Smooth muscle cell (in vitro differentiated cells): ENCODE measurements at regions not wholly inside any gene's neighbourhood (a gene's known extent, or its start where the extent isn't known, plus 50 kb on each side); places are given as distances from the start of the nearest gene placed in this dataset.

ENCODE experiments used
- DNase-seq: peaks from one replicate; lab custom pipeline; 2025; ENCODE audit not compliant: unreplicated experiment; lab: John Stamatoyannopoulos, UW
- H2AFZ ChIP-seq: fragments of 200-600 bp; sonication (generic); 2 replicates; pipeline ENCODE4 v1.6.0; 2016; ENCODE audit warnings: antibody characterized with exemption, low read depth, mild to moderate bottlenecking
- H3F3A ChIP-seq: fragments of 200-600 bp; sonication (generic); 2 replicates; pipeline ENCODE4 v1.6.0; 2017; ENCODE audit warnings: antibody characterized with exemption, low read depth
- H3K27ac ChIP-seq: fragments of 200-600 bp; sonication (generic); 2 replicates; pipeline ENCODE4 v1.5.1; 2016; ENCODE audit warnings: low read depth, mild to moderate bottlenecking
- H3K27me3 ChIP-seq: fragments of 200-600 bp; sonication (generic); 2 replicates; pipeline ENCODE4 v1.6.1; 2016; ENCODE audit warnings: low read depth, mild to moderate bottlenecking
- H3K36me3 ChIP-seq: fragments of 200-600 bp; sonication (generic); 2 replicates; pipeline ENCODE4 v1.5.1; 2016; ENCODE audit warnings: low read depth
- H3K4me1 ChIP-seq: fragments of 200-600 bp; sonication (generic); 2 replicates; pipeline ENCODE4 v1.5.1; 2016; ENCODE audit warnings: low read depth
- H3K4me2 ChIP-seq: fragments of 200-600 bp; sonication (generic); 2 replicates; pipeline ENCODE4 v1.6.0; 2016; ENCODE audit warnings: mild to moderate bottlenecking
- H3K4me3 ChIP-seq: fragments of 200-600 bp; sonication (generic); 2 replicates; pipeline ENCODE4 v1.5.1; 2016; ENCODE audit warnings: mild to moderate bottlenecking
- H3K79me2 ChIP-seq: fragments of 200-600 bp; sonication (generic); 2 replicates; pipeline ENCODE4 v1.6.0; 2016; ENCODE audit warnings: low read depth, mild to moderate bottlenecking
- H3K9ac ChIP-seq: fragments of 200-600 bp; sonication (generic); 2 replicates; pipeline ENCODE4 v1.6.0; 2016; ENCODE audit warnings: low read depth
- H3K9me3 ChIP-seq: fragments of 200-600 bp; sonication (generic); replicated peaks from 2 replicates; pipeline ENCODE4 v1.5.1; 2016; ENCODE audit warnings: low read depth
- H4K20me1 ChIP-seq: fragments of 200-600 bp; sonication (generic); 2 replicates; pipeline ENCODE4 v1.6.0; 2016; ENCODE audit warnings: low read depth
- WGBS: methylation state at CpG from one replicate; pipeline ENCODE4 v1.1.7; 2016; ENCODE audit warnings: low lambda C conversion rate; 5-methylcytosine and 5-hydroxymethylcytosine counted together
- TF ChIP-seq, protein P1 (sequence below): fragments of 200-600 bp; sonication (generic); IDR thresholded peaks from 2 replicates; pipeline ENCODE4 v1.5.1; 2017; ENCODE audit warnings: borderline replicate concordance, mild to moderate bottlenecking, antibody characterized with exemption; ENCODE audit not compliant: insufficient read depth, poor library complexity, severe bottlenecking

GRCh38 chr15:92290359-92290992, 103.2 kb upstream of the ST8SIA2 start:
- H3K9me3 ChIP-seq, result no peaks in the 10 kb centered on the region

GRCh38 chr15:92291900-92292299, 101.8 kb upstream of the ST8SIA2 start:
- Histone ChIP-seq H3K4me3 (no peak overlapping the region), H3F3A (no peaks in the 10 kb centered on the region), H2AFZ (no peak overlapping the region), H3K27ac (no peak overlapping the region), H3K27me3 (peaks cover 19% of the 10 kb centered on the region), H3K79me2 (no peaks in the 10 kb centered on the region), H3K4me1 (no peaks in the 10 kb centered on the region), H3K9ac (no peak overlapping the region), H3K4me2 (no peak overlapping the region), H4K20me1 (no peaks in the 10 kb centered on the region), H3K9me3 (no peaks in the 10 kb centered on the region), H3K36me3 (no peaks in the 10 kb centered on the region)
- WGBS, result 92% methylated on average over 4 of the region's 4 CpGs
- no peak for DNase-seq
- TF ChIP-seq, protein P1, sequence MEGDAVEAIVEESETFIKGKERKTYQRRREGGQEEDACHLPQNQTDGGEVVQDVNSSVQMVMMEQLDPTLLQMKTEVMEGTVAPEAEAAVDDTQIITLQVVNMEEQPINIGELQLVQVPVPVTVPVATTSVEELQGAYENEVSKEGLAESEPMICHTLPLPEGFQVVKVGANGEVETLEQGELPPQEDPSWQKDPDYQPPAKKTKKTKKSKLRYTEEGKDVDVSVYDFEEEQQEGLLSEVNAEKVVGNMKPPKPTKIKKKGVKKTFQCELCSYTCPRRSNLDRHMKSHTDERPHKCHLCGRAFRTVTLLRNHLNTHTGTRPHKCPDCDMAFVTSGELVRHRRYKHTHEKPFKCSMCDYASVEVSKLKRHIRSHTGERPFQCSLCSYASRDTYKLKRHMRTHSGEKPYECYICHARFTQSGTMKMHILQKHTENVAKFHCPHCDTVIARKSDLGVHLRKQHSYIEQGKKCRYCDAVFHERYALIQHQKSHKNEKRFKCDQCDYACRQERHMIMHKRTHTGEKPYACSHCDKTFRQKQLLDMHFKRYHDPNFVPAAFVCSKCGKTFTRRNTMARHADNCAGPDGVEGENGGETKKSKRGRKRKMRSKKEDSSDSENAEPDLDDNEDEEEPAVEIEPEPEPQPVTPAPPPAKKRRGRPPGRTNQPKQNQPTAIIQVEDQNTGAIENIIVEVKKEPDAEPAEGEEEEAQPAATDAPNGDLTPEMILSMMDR, result no peak

More at GRCh38 chr15:92290359-92290992, 103.2 kb upstream of the ST8SIA2 start:
- H3K36me3 ChIP-seq, result no peaks in the 10 kb centered on the region
- no peaks in the 10 kb centered on the region for H3K4me1 ChIP-seq
- no peak overlapping the region for H2AFZ ChIP-seq
- no peak overlapping the region for H3K9ac ChIP-seq
- H3K4me3 ChIP-seq, result no peak overlapping the region
- H4K20me1 ChIP-seq, result no peaks in the 10 kb centered on the region
- H3K4me2 ChIP-seq, result no peak overlapping the region
- no peaks in the 10 kb centered on the region for H3F3A ChIP-seq
- no peak for DNase-seq
- no peak overlapping the region for H3K27ac ChIP-seq
- TF ChIP-seq, protein P1, result no peak
- 95% methylated on average over 5 of the region's 5 CpGs for WGBS
- H3K79me2 ChIP-seq, result no peaks in the 10 kb centered on the region
- peaks cover 19% of the 10 kb centered on the region for H3K27me3 ChIP-seq

DNA sequence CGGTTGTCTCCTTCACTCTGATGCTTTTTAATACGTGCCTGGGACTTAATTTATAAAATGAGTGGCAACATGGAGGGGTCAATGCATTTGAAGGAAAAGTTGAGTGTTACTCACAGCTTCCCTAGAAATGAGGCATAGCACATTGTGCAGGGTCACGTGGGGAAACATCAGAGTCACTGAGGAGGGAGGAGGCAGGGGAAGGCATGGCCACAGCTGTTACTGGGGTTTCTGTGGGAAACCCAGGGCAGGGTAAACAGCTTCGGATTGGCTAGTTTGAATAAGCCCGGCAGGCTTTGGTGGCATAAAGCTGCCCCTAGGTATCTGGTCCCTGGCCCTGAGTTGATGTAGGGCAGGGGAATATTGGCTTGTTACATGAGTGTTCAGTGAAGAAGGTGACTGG, 98.9 kb upstream of the ST8SIA2 start:
- Histone ChIP-seq H3K9me3 (no peaks in the 10 kb centered on the region), H2AFZ (no peak overlapping the region), H3K27ac (no peak overlapping the region), H3K9ac (no peak overlapping the region), H3F3A (no peaks in the 10 kb centered on the region), H3K36me3 (no peaks in the 10 kb centered on the region), H3K4me2 (no peak overlapping the region), H3K4me3 (no peak overlapping the region), H3K4me1 (no peaks in the 10 kb centered on the region), H4K20me1 (no peaks in the 10 kb centered on the region), H3K27me3 (peaks cover 16% of the 10 kb centered on the region), H3K79me2 (no peaks in the 10 kb centered on the region)
- DNase-seq, result no peak
- 78% methylated on average over 5 of the region's 5 CpGs for WGBS
- TF ChIP-seq, protein P1, result no peak
